ENCODE measurements at regions not wholly inside any gene's neighbourhood (a gene's known extent, or its start where the extent isn't known, plus 50 kb on each side); places are given as distances from the start of the nearest gene placed in this dataset.

GRCh38 chr6:137811121-137811915, 55.7 kb upstream of the TNFAIP3 start (continued):
- TF ChIP-seq NRF1 (conservative IDR thresholded peaks at IDR 0.05; ENCODE audit: low read depth, low read length) (no peak), PKNOX1 (IDR thresholded peaks at IDR 0.05) (0 out of 2 replicates have a peak, but pooled peaks have one; percentile 5), JUNB (IDR thresholded peaks at IDR 0.05) (peak; percentile 27; the same call in 1 of the 2 replicates), RAD51 (IDR thresholded peaks at IDR 0.05) (peak; percentile 94), CREM (IDR thresholded peaks at IDR 0.05; ENCODE audit: low read depth) (peak; percentile 82), ZZZ3 (IDR thresholded peaks at IDR 0.05; ENCODE audit: control insufficient read depth, insufficient read length, low read depth) (no peak), PAX5 (IDR thresholded peaks at IDR 0.05; ENCODE audit: borderline replicate concordance, low read depth, low read length) (peak; percentile 59; the same call in 1 of the 2 replicates), SUPT20H (IDR thresholded peaks at IDR 0.05; ENCODE audit: borderline replicate concordance, control insufficient read depth, low read depth, low read length) (no peak), IRF4 (IDR thresholded peaks at IDR 0.05; ENCODE audit: low read depth, low read length) (0 out of 2 replicates have a peak, but pooled peaks have one; percentile 37), CHD2 (IDR thresholded peaks at IDR 0.05; ENCODE audit: borderline replicate concordance, low read depth, low read length) (0 out of 2 replicates have a peak, but pooled peaks have one; percentile 26), USF1 (IDR thresholded peaks at IDR 0.05; ENCODE audit: borderline replicate concordance, extremely low read length, insufficient read depth, low read depth, low read length) (peak; percentile 70), TARDBP (IDR thresholded peaks at IDR 0.05; ENCODE audit: borderline replicate concordance) (no peak), TAF1 (IDR thresholded peaks at IDR 0.05; ENCODE audit: borderline replicate concordance, low read depth, low read length) (peak; percentile 77), RELB (IDR thresholded peaks at IDR 0.05; ENCODE audit: low read depth) (peak; percentile 76; the same call in 1 of the 2 replicates), ZNF687 (IDR thresholded peaks at IDR 0.05) (peak; percentile 99), RUNX3 (IDR thresholded peaks at IDR 0.05; ENCODE audit: low read length) (peak; percentile 26; the same call in 1 of the 2 replicates), ATF7 (IDR thresholded peaks at IDR 0.05; ENCODE audit: low read depth) (peak; percentile 77), BCL11A (IDR thresholded peaks at IDR 0.05; ENCODE audit: low read depth, low read length) (0 out of 2 replicates have a peak, but pooled peaks have one; percentile 24), CBX5 (IDR thresholded peaks at IDR 0.05; ENCODE audit: low read depth) (peak; percentile 27), RELA (IDR thresholded peaks at IDR 0.05; ENCODE audit: borderline replicate concordance, partially characterized antibody) (peak; percentile 76), IRF3 (IDR thresholded peaks at IDR 0.05) (no peak), SMC3 (IDR thresholded peaks at IDR 0.05; ENCODE audit: borderline replicate concordance, low read length) (peak; percentile 33; the same call in 1 of the 2 replicates)
